Adipocyte (in vitro differentiated cells): ENCODE measurements at regions not wholly inside any gene's neighbourhood (a gene's known extent, or its start where the extent isn't known, plus 50 kb on each side); places are given as distances from the start of the nearest gene placed in this dataset.

Experiments used
- DNase-seq: peaks from one replicate; pipeline ENCODE4 v3.0.0-alpha.2; 2015; ENCODE audit warnings: low read depth
- H3K27me3 ChIP-seq: replicated peaks from 2 replicates; pipeline ENCODE4 v1.7.0; 2013; ENCODE audit warnings: mild to moderate bottlenecking, low read length, moderate library complexity; ENCODE audit not compliant: control insufficient read depth, insufficient read depth
- H3K36me3 ChIP-seq: 2 replicates; pipeline ENCODE4 v1.7.0; 2013; ENCODE audit warnings: low read length, mild to moderate bottlenecking, moderate library complexity; ENCODE audit not compliant: control insufficient read depth, insufficient read depth, severe bottlenecking
- H3K4me1 ChIP-seq: 2 replicates; pipeline ENCODE4 v1.7.0; 2013; ENCODE audit warnings: mild to moderate bottlenecking, low read length, moderate library complexity; ENCODE audit not compliant: control insufficient read depth, insufficient read depth
- H3K4me3 ChIP-seq: 2 replicates; pipeline ENCODE4 v1.7.0; 2013; ENCODE audit warnings: mild to moderate bottlenecking, low read length, moderate library complexity
- H3K9ac ChIP-seq: 2 replicates; pipeline ENCODE4 v1.7.0; 2013; ENCODE audit warnings: mild to moderate bottlenecking, low read length, moderate library complexity
- H3K9me3 ChIP-seq: 2 replicates; pipeline ENCODE4 v1.7.0; 2013; ENCODE audit warnings: mild to moderate bottlenecking, low read length, moderate library complexity; ENCODE audit not compliant: control insufficient read depth

GRCh38 chr1:30250984-30251850 lies 472.2 kb downstream of the MATN1 start:
- no peak for DNase-seq
- H3K4me1 ChIP-seq = no peaks in the 10 kb centered on the region
- no peaks in the 10 kb centered on the region for H3K36me3 ChIP-seq
- no peaks in the 10 kb centered on the region for H3K9me3 ChIP-seq
- peaks cover 71% of the 10 kb centered on the region for H3K27me3 ChIP-seq
- H3K4me3 ChIP-seq = no peak overlapping the region
- no peak overlapping the region for H3K9ac ChIP-seq

- H3K9ac ChIP-seq = no peak overlapping the region
- no peak for DNase-seq
- no peak overlapping the region for H3K4me3 ChIP-seq
- H3K4me1 ChIP-seq = no peaks in the 10 kb centered on the region
- H3K36me3 ChIP-seq = no peaks in the 10 kb centered on the region
- H3K9me3 ChIP-seq = no peaks in the 10 kb centered on the region
- peaks cover 65% of the 10 kb centered on the region for H3K27me3 ChIP-seq
These were observed 472.9 kb downstream of the MATN1 start for GRCh38 chr1:30250338-30250983.

DNA sequence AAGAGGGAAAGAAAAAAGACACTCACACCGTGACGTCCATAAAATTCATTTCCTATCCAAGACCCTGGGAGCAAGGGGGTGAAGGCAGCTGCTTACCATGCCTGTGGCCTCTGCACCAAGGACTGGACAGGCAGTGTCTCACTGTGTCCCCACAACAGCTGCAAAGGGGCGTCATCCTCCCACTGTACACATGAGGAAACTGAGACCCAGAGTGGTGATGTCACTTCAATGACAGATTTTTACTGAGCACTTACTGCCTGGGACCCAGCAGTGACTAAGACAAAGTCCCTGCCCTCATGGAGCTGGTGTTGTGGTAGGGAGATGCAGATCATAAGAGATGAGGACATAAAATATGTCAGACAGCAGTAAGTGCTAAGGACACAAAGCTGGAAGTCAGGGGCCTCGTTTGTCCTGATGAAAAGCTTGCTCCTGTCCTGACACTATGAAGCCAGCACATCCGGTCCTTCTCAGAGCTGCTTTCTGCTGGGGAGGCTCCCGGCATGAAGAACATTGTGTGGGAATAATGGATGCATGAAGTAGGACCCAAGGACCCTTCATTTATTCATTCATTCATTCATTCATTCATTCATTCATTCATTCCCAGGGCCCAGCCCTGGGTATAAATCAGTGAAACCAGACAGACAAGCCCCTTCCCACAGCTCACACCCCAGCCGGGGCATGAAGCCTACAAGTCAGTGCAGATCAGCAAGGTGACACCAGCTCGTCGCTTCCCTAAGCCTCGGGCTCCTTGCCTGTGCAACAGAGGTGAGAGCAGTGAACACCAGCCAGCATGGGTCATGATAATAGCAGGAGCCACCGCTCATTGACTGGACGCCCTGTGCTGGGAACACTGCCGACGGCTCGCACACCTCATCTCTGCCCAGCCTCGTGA lies 473.7 kb downstream of the MATN1 start:
- Histone ChIP-seq H3K9me3 (no peaks in the 10 kb centered on the region), H3K9ac (no peak overlapping the region), H3K4me3 (no peak overlapping the region), H3K4me1 (no peaks in the 10 kb centered on the region), H3K27me3 (peaks cover 59% of the 10 kb centered on the region), H3K36me3 (no peaks in the 10 kb centered on the region)
- DNase-seq = no peak

DNA sequence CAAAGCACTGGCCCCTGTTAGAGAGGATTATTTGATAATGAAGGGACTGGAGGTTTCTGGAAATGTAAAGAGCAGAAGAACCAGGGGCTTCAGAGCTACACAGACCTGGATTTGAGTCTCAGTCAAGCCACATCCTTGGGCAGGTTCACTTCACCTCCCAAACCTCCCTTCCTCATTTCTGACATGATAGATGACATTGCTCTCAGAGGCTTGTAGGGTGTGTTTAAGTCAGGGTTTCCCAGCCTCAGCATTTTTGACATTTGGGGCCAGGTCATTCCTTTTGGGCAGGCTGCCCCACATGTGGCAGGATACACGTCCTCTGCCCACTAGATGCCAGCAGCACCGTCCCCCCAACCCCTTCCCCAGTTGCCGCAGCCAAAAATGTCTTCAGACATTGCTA lies 474.6 kb downstream of the MATN1 start:
- no peaks in the 10 kb centered on the region for H3K9me3 ChIP-seq
- H3K36me3 ChIP-seq = no peaks in the 10 kb centered on the region
- no peaks in the 10 kb centered on the region for H3K4me1 ChIP-seq
- H3K9ac ChIP-seq = no peak overlapping the region
- H3K4me3 ChIP-seq = no peak overlapping the region
- DNase-seq = no peak
- H3K27me3 ChIP-seq = peaks cover 58% of the 10 kb centered on the region

- Histone ChIP-seq H3K27me3 (peaks cover 58% of the 10 kb centered on the region), H3K4me1 (no peaks in the 10 kb centered on the region), H3K36me3 (no peaks in the 10 kb centered on the region), H3K9me3 (no peaks in the 10 kb centered on the region), H3K4me3 (no peak overlapping the region), H3K9ac (no peak overlapping the region)
- no peak for DNase-seq
These were observed 475.0 kb downstream of the MATN1 start for GRCh38 chr1:30248373-30248772.

- Histone ChIP-seq H3K9ac (no peak overlapping the region), H3K9me3 (no peaks in the 10 kb centered on the region), H3K4me3 (no peak overlapping the region), H3K27me3 (peaks cover 50% of the 10 kb centered on the region), H3K36me3 (no peaks in the 10 kb centered on the region), H3K4me1 (no peaks in the 10 kb centered on the region)
- DNase-seq = no peak
These were observed 478.6 kb downstream of the MATN1 start for GRCh38 chr1:30244801-30245200.

DNA sequence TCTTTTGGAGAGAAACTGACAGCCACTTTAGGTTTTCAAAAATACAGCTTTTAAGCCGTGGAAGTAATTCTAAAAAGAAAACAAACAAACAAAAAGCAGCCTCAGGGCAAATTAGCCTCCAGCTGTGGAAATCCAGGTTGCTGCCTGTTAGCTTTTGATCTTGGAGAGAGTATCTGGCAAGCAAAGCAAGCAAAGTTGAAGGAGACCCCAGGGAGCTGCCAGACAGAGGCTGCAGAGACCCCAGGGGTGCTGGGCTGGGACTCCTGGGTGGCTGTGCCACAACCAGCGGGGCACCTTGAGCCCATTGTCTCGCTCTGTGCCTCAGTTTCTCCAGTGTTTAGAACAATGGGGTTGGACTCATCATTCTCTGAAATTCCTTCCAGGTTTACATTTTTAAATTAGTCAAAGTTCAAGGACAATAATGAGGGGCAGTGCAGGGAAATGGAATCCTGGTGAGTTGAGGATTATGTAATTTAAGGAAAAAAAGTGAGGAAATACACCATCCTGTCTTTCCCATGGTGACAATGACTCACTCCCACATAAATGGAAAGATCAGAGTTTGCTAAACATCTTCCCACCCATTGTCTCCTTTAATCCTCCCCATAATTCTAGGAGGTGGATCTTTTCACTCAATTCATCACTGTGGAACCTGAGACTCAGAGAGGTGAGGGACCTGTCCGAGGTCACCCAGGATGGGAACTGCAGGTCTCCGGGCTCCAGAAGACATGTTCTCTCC lies 480.5 kb downstream of the MATN1 start:
- H3K9me3 ChIP-seq = peaks cover 7% of the 10 kb centered on the region
- DNase-seq = no peak
- no peak overlapping the region for H3K9ac ChIP-seq
- peaks cover 46% of the 10 kb centered on the region for H3K27me3 ChIP-seq
- no peaks in the 10 kb centered on the region for H3K4me1 ChIP-seq
- H3K36me3 ChIP-seq = no peaks in the 10 kb centered on the region
- H3K4me3 ChIP-seq = no peak overlapping the region

GRCh38 chr1:30242168-30242567 lies 481.2 kb downstream of the MATN1 start:
- H3K27me3 ChIP-seq = peaks cover 40% of the 10 kb centered on the region
- no peaks in the 10 kb centered on the region for H3K4me1 ChIP-seq
- no peak overlapping the region for H3K4me3 ChIP-seq
- no peaks in the 10 kb centered on the region for H3K36me3 ChIP-seq
- H3K9ac ChIP-seq = no peak overlapping the region
- no peak for DNase-seq
- H3K9me3 ChIP-seq = peaks cover 12% of the 10 kb centered on the region

- peaks cover 12% of the 10 kb centered on the region for H3K9me3 ChIP-seq
- H3K27me3 ChIP-seq = peaks cover 39% of the 10 kb centered on the region
- no peak for DNase-seq
- H3K36me3 ChIP-seq = no peaks in the 10 kb centered on the region
- H3K4me1 ChIP-seq = no peaks in the 10 kb centered on the region
- no peak overlapping the region for H3K4me3 ChIP-seq
- H3K9ac ChIP-seq = no peak overlapping the region
These were observed 481.7 kb downstream of the MATN1 start for GRCh38 chr1:30241681-30242080.

DNA sequence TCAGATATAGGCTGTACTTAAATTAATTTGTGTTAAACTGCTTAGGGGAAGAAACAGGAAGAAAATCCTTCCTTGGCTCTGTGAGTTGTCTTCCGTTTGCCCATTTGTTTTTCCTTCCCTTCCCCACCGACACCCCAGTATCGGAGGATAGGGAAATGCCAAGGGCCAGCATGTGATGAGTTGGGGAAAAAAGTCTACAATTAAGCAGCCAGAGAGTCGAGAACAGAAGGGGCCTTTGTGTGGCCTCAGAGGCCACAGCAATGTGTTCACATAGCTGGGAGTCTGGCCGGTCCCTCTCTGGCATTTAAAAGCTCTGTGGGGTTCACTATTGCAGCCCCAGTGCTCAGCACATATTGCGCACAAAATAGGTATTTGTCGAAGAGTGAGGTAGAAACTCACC lies 489.3 kb downstream of the MATN1 start:
- Histone ChIP-seq H3K9ac (no peak overlapping the region), H3K4me1 (no peaks in the 10 kb centered on the region), H3K9me3 (peaks cover 17% of the 10 kb centered on the region), H3K4me3 (no peak overlapping the region), H3K27me3 (peaks cover 30% of the 10 kb centered on the region), H3K36me3 (no peaks in the 10 kb centered on the region)
- DNase-seq = no peak
